GM12874 (cell line): ENCODE measurements at regions not wholly inside any gene's neighbourhood (a gene's known extent, or its start where the extent isn't known, plus 50 kb on each side); places are given as distances from the start of the nearest gene placed in this dataset.

Experiments used
- CTCF ChIP-seq: IDR thresholded peaks from 2 replicates; pipeline ENCODE4 v1.5.1; 2011; ENCODE audit warnings: low read depth, mild to moderate bottlenecking, control low read depth, low read length, moderate library complexity; ENCODE audit not compliant: insufficient read depth

- no peak for TF ChIP-seq CTCF
Observed at GRCh38 chrX:39883666-39884065, 214.1 kb downstream of the BCOR start.

GRCh38 chrX:39886282-39886681 lies 211.5 kb downstream of the BCOR start:
- TF ChIP-seq CTCF: no peak

GRCh38 chrX:39888730-39889129 lies 209.0 kb downstream of the BCOR start:
- TF ChIP-seq CTCF: no peak

- TF ChIP-seq CTCF: no peak
Observed at GRCh38 chrX:39889704-39890103, 208.1 kb downstream of the BCOR start.

- no peak for TF ChIP-seq CTCF
Observed at GRCh38 chrX:39890807-39891206, 207.0 kb downstream of the BCOR start.

GRCh38 chrX:39891781-39892180 lies 206.0 kb downstream of the BCOR start:
- no peak for TF ChIP-seq CTCF

- TF ChIP-seq CTCF: no peak
Observed at GRCh38 chrX:39893417-39894338, 204.1 kb downstream of the BCOR start.
